ENCODE measurements at regions not wholly inside any gene's neighbourhood (a gene's known extent, or its start where the extent isn't known, plus 50 kb on each side); places are given as distances from the start of the nearest gene placed in this dataset.
"Not testable (repeated sequence)": the region's sequence is repeated elsewhere in the genome, so short reads cannot be mapped to it uniquely, and the experiment has no call there.

- Histone ChIP-seq H3K4me1 (ENCODE audit: control insufficient read depth in 2 of 2, insufficient read depth in 1 of 2, low read depth in 1 of 2, low read length in 2 of 2) (no peaks in the 10 kb centered on the region), H3K14ac (ENCODE audit: low read length) (no peak overlapping the region), H4K91ac (ENCODE audit: low read depth, low read length, poor library complexity) (no peak overlapping the region), H3K9me3 (replicated peaks in 1 of 2; ENCODE audit: control insufficient read depth in 2 of 2, insufficient read depth in 1 of 2, low read depth in 1 of 2, low read length in 2 of 2) (no peaks in the 10 kb centered on the region), H2BK15ac (ENCODE audit: low read length) (no peak overlapping the region), H3K4me2 (ENCODE audit: insufficient read depth, low read length, poor library complexity, severe bottlenecking) (no peak overlapping the region), H3K23ac (ENCODE audit: low read depth, low read length, poor library complexity) (no peak overlapping the region), H3K9ac (ENCODE audit: low read depth, low read length, poor library complexity) (no peak overlapping the region), H3K27ac (replicated peaks; ENCODE audit: low read length) (no peak overlapping the region), H2AK5ac (ENCODE audit: low read depth, low read length) (no peak overlapping the region), H4K8ac (ENCODE audit: low read depth, low read length) (no peak overlapping the region), H2BK5ac (ENCODE audit: low read length) (no peak overlapping the region), H2BK120ac (ENCODE audit: low read depth, low read length) (no peak overlapping the region), H3K79me1 (ENCODE audit: low read depth, low read length) (no peaks in the 10 kb centered on the region), H3K36me3 (replicated peaks in 1 of 2; ENCODE audit: control insufficient read depth in 2 of 2, insufficient read depth in 2 of 2, low read length in 2 of 2) (no peaks in the 10 kb centered on the region), H3K18ac (ENCODE audit: low read length) (no peak overlapping the region), H3K27me3 (ENCODE audit: control insufficient read depth in 3 of 3, insufficient read depth in 3 of 3, low read depth in 1 of 3, low read length in 3 of 3) (no peaks in the 10 kb centered on the region), H3K4ac (ENCODE audit: low read length) (no peak overlapping the region), H3K4me3 (ENCODE audit: low read length in 2 of 2) (no peak overlapping the region), H2BK12ac (ENCODE audit: low read length) (no peak overlapping the region), H2AFZ (ENCODE audit: low read length) (no peak overlapping the region)
- DNase-seq (ENCODE audit: low spot score): no peak
- no CpG with 5 or more reads among the region's 4 CpGs for WGBS, 2 donors (ENCODE audit: extremely low coverage in 2 of 2, insufficient read length in 2 of 2, insufficient replicate concordance in 1 of 2)
Measured at GRCh38 chr3:27556887-27557286, 72.7 kb upstream of the SLC4A7 start.

- no peaks in the 10 kb centered on the region for H3K79me1 ChIP-seq (ENCODE audit: low read depth, low read length)
- no peak overlapping the region for H3K23ac ChIP-seq (ENCODE audit: low read depth, low read length, poor library complexity)
- H3K4me2 ChIP-seq (ENCODE audit: insufficient read depth, low read length, poor library complexity, severe bottlenecking): no peak overlapping the region
- no peak overlapping the region for H4K91ac ChIP-seq (ENCODE audit: low read depth, low read length, poor library complexity)
- no peak overlapping the region for H3K14ac ChIP-seq (ENCODE audit: low read length)
- no peak overlapping the region for H3K18ac ChIP-seq (ENCODE audit: low read length)
- H3K9me3 ChIP-seq (replicated peaks in 1 of 2; ENCODE audit: control insufficient read depth in 2 of 2, insufficient read depth in 1 of 2, low read depth in 1 of 2, low read length in 2 of 2): no peaks in the 10 kb centered on the region
- WGBS, 2 donors (ENCODE audit: extremely low coverage in 2 of 2, insufficient read length in 2 of 2, insufficient replicate concordance in 1 of 2): no CpG with 5 or more reads among the region's 2 CpGs
- H4K8ac ChIP-seq (ENCODE audit: low read depth, low read length): no peak overlapping the region
- H3K36me3 ChIP-seq (replicated peaks in 1 of 2; ENCODE audit: control insufficient read depth in 2 of 2, insufficient read depth in 2 of 2, low read length in 2 of 2): no peaks in the 10 kb centered on the region
- no peaks in the 10 kb centered on the region for H3K27me3 ChIP-seq (ENCODE audit: control insufficient read depth in 3 of 3, insufficient read depth in 3 of 3, low read depth in 1 of 3, low read length in 3 of 3)
- no peaks in the 10 kb centered on the region for H3K4me1 ChIP-seq (ENCODE audit: control insufficient read depth in 2 of 2, insufficient read depth in 1 of 2, low read depth in 1 of 2, low read length in 2 of 2)
- no peak overlapping the region for H3K9ac ChIP-seq (ENCODE audit: low read depth, low read length, poor library complexity)
- no peak for DNase-seq (ENCODE audit: low spot score)
- H2AFZ ChIP-seq (ENCODE audit: low read length): no peak overlapping the region
- no peak overlapping the region for H2BK120ac ChIP-seq (ENCODE audit: low read depth, low read length)
- H2BK5ac ChIP-seq (ENCODE audit: low read length): no peak overlapping the region
- no peak overlapping the region for H3K4me3 ChIP-seq (ENCODE audit: low read length in 2 of 2)
- no peak overlapping the region for H2BK12ac ChIP-seq (ENCODE audit: low read length)
- H2AK5ac ChIP-seq (ENCODE audit: low read depth, low read length): no peak overlapping the region
- no peak overlapping the region for H3K4ac ChIP-seq (ENCODE audit: low read length)
- no peak overlapping the region for H3K27ac ChIP-seq (replicated peaks; ENCODE audit: low read length)
- H2BK15ac ChIP-seq (ENCODE audit: low read length): no peak overlapping the region
Measured at GRCh38 chr3:27554706-27555105, 70.5 kb upstream of the SLC4A7 start.

- no peak overlapping the region for H2BK12ac ChIP-seq (ENCODE audit: low read length)
- H3K14ac ChIP-seq (ENCODE audit: low read length): no peak overlapping the region
- no peak overlapping the region for H3K9ac ChIP-seq (ENCODE audit: low read depth, low read length, poor library complexity)
- H3K18ac ChIP-seq (ENCODE audit: low read length): no peak overlapping the region
- H4K91ac ChIP-seq (ENCODE audit: low read depth, low read length, poor library complexity): no peak overlapping the region
- no peak overlapping the region for H3K4me3 ChIP-seq (ENCODE audit: low read length in 2 of 2)
- no peak overlapping the region for H3K4me2 ChIP-seq (ENCODE audit: insufficient read depth, low read length, poor library complexity, severe bottlenecking)
- no peak overlapping the region for H4K8ac ChIP-seq (ENCODE audit: low read depth, low read length)
- H2AK5ac ChIP-seq (ENCODE audit: low read depth, low read length): no peak overlapping the region
- no CpG with 5 or more reads among the region's 2 CpGs for WGBS, 2 donors (ENCODE audit: extremely low coverage in 2 of 2, insufficient read length in 2 of 2, insufficient replicate concordance in 1 of 2)
- H2BK15ac ChIP-seq (ENCODE audit: low read length): no peak overlapping the region
- no peaks in the 10 kb centered on the region for H3K79me1 ChIP-seq (ENCODE audit: low read depth, low read length)
- no peak for DNase-seq (ENCODE audit: low spot score)
- H3K4ac ChIP-seq (ENCODE audit: low read length): no peak overlapping the region
- H2BK5ac ChIP-seq (ENCODE audit: low read length): no peak overlapping the region
- H2AFZ ChIP-seq (ENCODE audit: low read length): no peak overlapping the region
- no peaks in the 10 kb centered on the region for H3K4me1 ChIP-seq (ENCODE audit: control insufficient read depth in 2 of 2, insufficient read depth in 1 of 2, low read depth in 1 of 2, low read length in 2 of 2)
- H2BK120ac ChIP-seq (ENCODE audit: low read depth, low read length): no peak overlapping the region
- no peaks in the 10 kb centered on the region for H3K36me3 ChIP-seq (replicated peaks in 1 of 2; ENCODE audit: control insufficient read depth in 2 of 2, insufficient read depth in 2 of 2, low read length in 2 of 2)
- no peak overlapping the region for H3K23ac ChIP-seq (ENCODE audit: low read depth, low read length, poor library complexity)
- H3K27me3 ChIP-seq (ENCODE audit: control insufficient read depth in 3 of 3, insufficient read depth in 3 of 3, low read depth in 1 of 3, low read length in 3 of 3): no peaks in the 10 kb centered on the region
- H3K9me3 ChIP-seq (replicated peaks in 1 of 2; ENCODE audit: control insufficient read depth in 2 of 2, insufficient read depth in 1 of 2, low read depth in 1 of 2, low read length in 2 of 2): no peaks in the 10 kb centered on the region
- no peak overlapping the region for H3K27ac ChIP-seq (replicated peaks; ENCODE audit: low read length)
Measured at GRCh38 chr3:27553886-27554540, 69.8 kb upstream of the SLC4A7 start.

GRCh38 chr3:27552708-27553107 lies 68.5 kb upstream of the SLC4A7 start:
- H3K4ac ChIP-seq (ENCODE audit: low read length); H3K27me3 ChIP-seq (ENCODE audit: control insufficient read depth in 3 of 3, insufficient read depth in 3 of 3, low read depth in 1 of 3, low read length in 3 of 3); H2BK15ac ChIP-seq (ENCODE audit: low read length); H2BK5ac ChIP-seq (ENCODE audit: low read length); H3K4me2 ChIP-seq (ENCODE audit: insufficient read depth, low read length, poor library complexity, severe bottlenecking); H3K4me1 ChIP-seq (ENCODE audit: control insufficient read depth in 2 of 2, insufficient read depth in 1 of 2, low read depth in 1 of 2, low read length in 2 of 2); H3K23ac ChIP-seq (ENCODE audit: low read depth, low read length, poor library complexity); H3K18ac ChIP-seq (ENCODE audit: low read length); H2AFZ ChIP-seq (ENCODE audit: low read length); H4K8ac ChIP-seq (ENCODE audit: low read depth, low read length); H3K14ac ChIP-seq (ENCODE audit: low read length); DNase-seq (ENCODE audit: low spot score); H3K79me1 ChIP-seq (ENCODE audit: low read depth, low read length); H3K4me3 ChIP-seq (ENCODE audit: low read length in 2 of 2); H2BK120ac ChIP-seq (ENCODE audit: low read depth, low read length); H2AK5ac ChIP-seq (ENCODE audit: low read depth, low read length); H3K9ac ChIP-seq (ENCODE audit: low read depth, low read length, poor library complexity); H3K27ac ChIP-seq (replicated peaks; ENCODE audit: low read length); H3K9me3 ChIP-seq (replicated peaks in 1 of 2; ENCODE audit: control insufficient read depth in 2 of 2, insufficient read depth in 1 of 2, low read depth in 1 of 2, low read length in 2 of 2); H3K36me3 ChIP-seq (replicated peaks in 1 of 2; ENCODE audit: control insufficient read depth in 2 of 2, insufficient read depth in 2 of 2, low read length in 2 of 2); H4K91ac ChIP-seq (ENCODE audit: low read depth, low read length, poor library complexity); H2BK12ac ChIP-seq (ENCODE audit: low read length): not testable (repeated sequence)
- no CpG with 5 or more reads among the region's 5 CpGs for WGBS, 2 donors (ENCODE audit: extremely low coverage in 2 of 2, insufficient read length in 2 of 2, insufficient replicate concordance in 1 of 2)

Measured in neuronal stem cell (in vitro differentiated cells).